ENCODE measurements at regions not wholly inside any gene's neighbourhood (a gene's known extent, or its start where the extent isn't known, plus 50 kb on each side); places are given as distances from the start of the nearest gene placed in this dataset.

- no peak for ATAC-seq
- H3K4me1 ChIP-seq, result no peaks in the 10 kb centered on the region
- TF ChIP-seq POLR2A (IDR thresholded peaks at IDR 0.05) (no peak), CTCF (IDR thresholded peaks at IDR 0.05) (no peak)
Measured at GRCh38 chr13:100835695-100836094, 161.1 kb upstream of the TMTC4 start.

GRCh38 chr13:100833427-100833826 lies 158.8 kb upstream of the TMTC4 start:
- WGBS, 2 donors, result 71 to 74% methylated on average over 6 of the region's 6 CpGs
- no peaks in the 10 kb centered on the region for H3K4me1 ChIP-seq

More at GRCh38 chr13:100835695-100836094, 161.1 kb upstream of the TMTC4 start:
- no peak for DNase-seq
- Histone ChIP-seq H3K27me3 (no peaks in the 10 kb centered on the region), H3K4me3 (no peak overlapping the region), H3K36me3 (replicated peaks in 1 of 2; ENCODE audit: insufficient read depth in 1 of 2, low read depth in 2 of 2) (no peaks in the 10 kb centered on the region), H3K27ac (no peak overlapping the region), H3K9me3 (no peaks in the 10 kb centered on the region)
- WGBS, 2 donors, result 85 to 90% methylated on average over 5 of the region's 5 CpGs
- intact Hi-C loops (cut with DNase I), result no loop called here

GRCh38 chr13:100828226-100828625 lies 153.6 kb upstream of the TMTC4 start:
- WGBS, 2 donors, result 36 to 63% methylated on average over 5 of the region's 5 CpGs
- no peak overlapping the region for H3K4me3 ChIP-seq
- ATAC-seq (no peak), DNase-seq (no peak)
- TF ChIP-seq CTCF (IDR thresholded peaks at IDR 0.05) (no peak), POLR2A (IDR thresholded peaks at IDR 0.05) (no peak)
- no peaks in the 10 kb centered on the region for H3K4me1 ChIP-seq
- H3K9me3 ChIP-seq, result peaks cover 0 to 7% (median 0%) of the 10 kb centered on the region in 3 donors
- H3K27ac ChIP-seq, result no peak overlapping the region
- no peaks in the 10 kb centered on the region for H3K27me3 ChIP-seq
- no peaks in the 10 kb centered on the region for H3K36me3 ChIP-seq (replicated peaks in 1 of 2; ENCODE audit: insufficient read depth in 1 of 2, low read depth in 2 of 2)
- intact Hi-C loops (cut with DNase I), result no loop called here

More at GRCh38 chr13:100833427-100833826, 158.8 kb upstream of the TMTC4 start:
- intact Hi-C loops (cut with DNase I), result no loop called here
- ATAC-seq, result no peak
- no peaks in the 10 kb centered on the region for H3K27me3 ChIP-seq
- no peak for DNase-seq
- no peaks in the 10 kb centered on the region for H3K36me3 ChIP-seq (replicated peaks in 1 of 2; ENCODE audit: insufficient read depth in 1 of 2, low read depth in 2 of 2)
- no peak overlapping the region for H3K4me3 ChIP-seq
- peaks cover 0 to 7% (median 0%) of the 10 kb centered on the region in 3 donors for H3K9me3 ChIP-seq
- H3K27ac ChIP-seq, result no peak overlapping the region
- no peak for TF ChIP-seq POLR2A (IDR thresholded peaks at IDR 0.05)
- no peak for TF ChIP-seq CTCF (IDR thresholded peaks at IDR 0.05)

GRCh38 chr13:100827489-100828176 lies 153.0 kb upstream of the TMTC4 start:
- intact Hi-C loops (cut with DNase I), result no loop called here
- Histone ChIP-seq H3K27ac (no peak overlapping the region), H3K4me3 (no peak overlapping the region), H3K27me3 (no peaks in the 10 kb centered on the region), H3K36me3 (replicated peaks in 1 of 2; ENCODE audit: insufficient read depth in 1 of 2, low read depth in 2 of 2) (no peaks in the 10 kb centered on the region), H3K9me3 (peaks cover 0 to 7% (median 0%) of the 10 kb centered on the region in 3 donors), H3K4me1 (no peaks in the 10 kb centered on the region)
- DNase-seq, result no peak
- WGBS, 2 donors, result 25 to 36% methylated on average over 8 of the region's 8 CpGs
- no peak for TF ChIP-seq POLR2A (IDR thresholded peaks at IDR 0.05)
- no peak for TF ChIP-seq CTCF (IDR thresholded peaks at IDR 0.05)
- ATAC-seq, result no peak

- H3K36me3 ChIP-seq (replicated peaks in 1 of 2; ENCODE audit: insufficient read depth in 1 of 2, low read depth in 2 of 2), result no peaks in the 10 kb centered on the region
- WGBS, 2 donors, result 73 to 75% methylated on average over 3 of the region's 3 CpGs
- intact Hi-C loops (cut with DNase I), result no loop called here
- no peak for DNase-seq
- no peak overlapping the region for H3K4me3 ChIP-seq
- ATAC-seq, result no peak
- no peaks in the 10 kb centered on the region for H3K27me3 ChIP-seq
- no peak overlapping the region for H3K27ac ChIP-seq
- H3K4me1 ChIP-seq, result no peaks in the 10 kb centered on the region
- TF ChIP-seq CTCF (IDR thresholded peaks at IDR 0.05), result no peak
- TF ChIP-seq POLR2A (IDR thresholded peaks at IDR 0.05), result no peak
- peaks cover 0 to 7% (median 0%) of the 10 kb centered on the region in 3 donors for H3K9me3 ChIP-seq
Measured at GRCh38 chr13:100826441-100826840, 151.8 kb upstream of the TMTC4 start.

All from body of pancreas (tissue), 4 donors.